ENCODE measurements at regions not wholly inside any gene's neighbourhood (a gene's known extent, or its start where the extent isn't known, plus 50 kb on each side); places are given as distances from the start of the nearest gene placed in this dataset.
A peak's percentile ranks its signal among the peaks of the same experiment; 100 is the strongest.
"Not testable (repeated sequence)": the region's sequence is repeated elsewhere in the genome, so short reads cannot be mapped to it uniquely, and the experiment has no call there.

- FAIRE-seq; DNase-seq (ENCODE audit: insufficient read length): not testable (repeated sequence)
Measured at GRCh38 chr4:27075603-27076002, 215.0 kb downstream of the STIM2 start.

- FAIRE-seq (no peak), DNase-seq (ENCODE audit: insufficient read length) (no peak)
- TF ChIP-seq TAF1 (IDR thresholded peaks at IDR 0.05; ENCODE audit: borderline replicate concordance, low read depth, low read length) (no peak), POLR2A (IDR thresholded peaks at IDR 0.05; ENCODE audit: low read depth, low read length) (no peak), POLR2AphosphoS5 (IDR thresholded peaks at IDR 0.05; ENCODE audit: low read depth, low read length) (no peak)
Measured at GRCh38 chr4:27078934-27079455, 218.4 kb downstream of the STIM2 start.

DNA sequence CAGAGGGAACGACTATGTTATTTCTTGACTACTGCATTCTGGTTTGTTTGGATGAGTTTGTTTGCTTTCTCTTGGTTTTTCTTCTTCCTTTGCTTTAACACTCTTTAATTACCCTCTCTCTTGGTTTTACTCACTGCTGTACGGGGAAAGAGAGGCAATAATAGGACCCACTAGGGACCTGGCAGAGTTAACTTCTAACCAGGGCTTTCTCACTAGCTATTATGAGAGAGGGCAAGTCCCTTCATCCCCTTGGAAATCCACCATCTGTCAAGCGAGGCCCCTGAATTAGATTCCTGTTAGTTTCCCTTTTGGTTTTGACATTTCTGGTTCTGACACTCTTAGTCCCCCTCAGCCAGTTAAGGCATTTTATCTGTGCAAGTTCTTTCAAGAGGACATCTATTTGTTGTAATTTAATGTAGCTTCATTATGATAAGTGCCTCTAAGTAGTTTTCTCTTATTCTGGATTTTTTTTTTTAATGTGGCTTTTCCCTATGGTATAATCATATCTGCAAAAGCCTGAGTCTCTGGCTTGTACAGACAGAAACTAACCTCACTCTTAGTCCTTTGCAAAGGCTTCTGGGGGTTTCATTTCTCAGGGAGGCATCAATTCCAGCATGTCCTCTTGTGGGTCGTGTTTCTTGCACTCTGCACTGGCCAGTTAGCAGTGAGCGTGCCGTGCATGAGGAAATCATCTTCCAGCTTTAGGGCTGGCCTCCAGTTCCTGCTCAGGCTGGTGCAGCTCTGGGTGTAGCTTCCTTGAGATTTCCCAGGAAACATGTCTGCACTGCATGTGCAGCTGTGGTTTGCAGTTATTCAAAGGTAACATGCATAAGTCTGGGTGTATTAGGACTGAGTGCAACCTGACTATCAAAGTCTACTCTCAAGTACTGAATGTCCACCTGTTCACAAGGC, 221.3 kb downstream of the STIM2 start:
- FAIRE-seq (no peak), DNase-seq (ENCODE audit: insufficient read length) (no peak)
- TF ChIP-seq TAF1 (IDR thresholded peaks at IDR 0.05; ENCODE audit: borderline replicate concordance, low read depth, low read length), result no peak
- TF ChIP-seq POLR2A (IDR thresholded peaks at IDR 0.05; ENCODE audit: low read depth, low read length), result no peak
- no peak for TF ChIP-seq POLR2AphosphoS5 (IDR thresholded peaks at IDR 0.05; ENCODE audit: low read depth, low read length)

GRCh38 chr4:27082776-27083175, 222.1 kb downstream of the STIM2 start:
- no peak for FAIRE-seq
- TF ChIP-seq POLR2AphosphoS5 (IDR thresholded peaks at IDR 0.05; ENCODE audit: low read depth, low read length) (no peak), POLR2A (IDR thresholded peaks at IDR 0.05; ENCODE audit: low read depth, low read length) (no peak), TAF1 (IDR thresholded peaks at IDR 0.05; ENCODE audit: borderline replicate concordance, low read depth, low read length) (no peak)
- DNase-seq (ENCODE audit: insufficient read length), result no peak

DNA sequence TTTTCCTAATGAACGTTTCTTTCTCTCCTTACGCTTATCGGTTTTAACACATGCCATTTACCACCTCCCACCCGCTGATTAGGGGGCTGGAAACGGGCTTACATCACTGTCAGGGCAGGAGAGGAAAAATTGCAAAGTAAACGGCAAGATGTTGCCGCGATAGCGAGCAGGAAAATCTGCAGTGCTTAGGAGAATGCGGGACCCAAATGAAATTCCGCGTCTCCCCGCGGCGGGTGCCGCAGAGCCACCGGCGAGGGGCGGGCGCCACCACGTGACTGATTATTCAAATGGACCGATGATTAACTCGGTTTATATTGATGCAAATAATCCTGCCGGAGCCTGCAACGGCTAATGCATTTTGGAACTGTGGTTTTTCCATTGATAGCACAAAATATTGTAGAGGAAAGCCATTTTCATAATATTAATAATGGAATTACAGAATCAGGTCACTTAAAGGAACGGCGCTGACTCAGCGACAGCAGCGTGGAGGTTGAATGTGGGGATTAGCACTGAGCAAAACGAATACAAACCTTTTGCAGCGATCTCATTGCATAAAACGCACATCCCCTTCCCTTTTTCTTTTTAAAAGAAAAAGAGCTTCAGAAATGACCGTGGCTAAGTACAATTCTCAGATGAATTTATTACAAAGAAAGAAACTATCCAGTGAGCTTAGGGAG, 224.2 kb downstream of the STIM2 start:
- no peak for DNase-seq (ENCODE audit: insufficient read length)

DNA sequence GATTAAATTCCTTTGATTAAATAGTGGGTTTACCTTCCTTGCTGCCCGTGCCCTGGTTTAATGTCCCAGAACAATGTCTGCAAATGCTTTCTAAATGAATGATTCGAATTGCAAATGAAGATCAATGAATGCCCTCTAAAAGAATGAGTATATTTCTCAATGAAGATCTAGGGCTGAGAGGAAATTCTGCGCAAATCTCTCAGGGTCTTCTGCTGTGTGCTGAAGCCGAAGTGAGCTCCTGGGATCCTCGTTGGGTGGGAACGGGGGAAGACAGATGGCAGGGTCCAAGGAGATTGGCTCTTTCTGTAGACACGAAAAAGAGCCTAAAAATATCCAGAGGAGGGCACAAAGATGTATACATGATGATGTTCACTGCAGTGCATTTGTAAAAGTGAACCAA, 224.8 kb downstream of the STIM2 start:
- no peak for TF ChIP-seq POLR2AphosphoS5 (IDR thresholded peaks at IDR 0.05; ENCODE audit: low read depth, low read length)
- no peak for TF ChIP-seq POLR2A (IDR thresholded peaks at IDR 0.05; ENCODE audit: low read depth, low read length)
- no peak for TF ChIP-seq TAF1 (IDR thresholded peaks at IDR 0.05; ENCODE audit: borderline replicate concordance, low read depth, low read length)
- FAIRE-seq (no peak), DNase-seq (ENCODE audit: insufficient read length) (no peak)

More for the DNA sequence above, 224.2 kb downstream of the STIM2 start:
- no peak for FAIRE-seq
- TF ChIP-seq POLR2A (IDR thresholded peaks at IDR 0.05; ENCODE audit: low read depth, low read length) (no peak), TAF1 (IDR thresholded peaks at IDR 0.05; ENCODE audit: borderline replicate concordance, low read depth, low read length) (no peak), POLR2AphosphoS5 (IDR thresholded peaks at IDR 0.05; ENCODE audit: low read depth, low read length) (no peak)

- TF ChIP-seq POLR2A (IDR thresholded peaks at IDR 0.05; ENCODE audit: low read depth, low read length) (no peak), TAF1 (IDR thresholded peaks at IDR 0.05; ENCODE audit: borderline replicate concordance, low read depth, low read length) (no peak), POLR2AphosphoS5 (IDR thresholded peaks at IDR 0.05; ENCODE audit: low read depth, low read length) (no peak)
- FAIRE-seq (no peak), DNase-seq (ENCODE audit: insufficient read length) (no peak)
Measured at GRCh38 chr4:27087306-27088045, 226.8 kb downstream of the STIM2 start.

DNA sequence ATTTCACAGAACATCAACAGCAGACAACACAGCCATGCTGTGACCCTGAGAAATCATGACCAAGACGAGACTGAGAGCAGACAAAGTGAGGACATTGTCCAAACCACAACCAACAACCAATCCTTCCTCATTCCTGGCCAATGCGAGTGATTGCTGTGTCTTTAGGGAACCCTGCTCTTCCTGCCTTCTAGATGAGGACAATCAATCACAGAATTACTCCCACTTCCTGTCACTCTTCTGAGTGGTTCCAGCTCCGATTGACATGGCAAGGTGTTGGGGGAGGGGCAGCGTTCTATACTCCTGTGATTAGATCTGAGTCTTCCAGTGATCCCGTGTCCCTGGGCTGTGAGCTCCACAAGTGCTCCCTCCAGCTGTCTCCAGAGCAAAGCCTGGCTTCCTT, 227.8 kb downstream of the STIM2 start:
- DNase-seq (ENCODE audit: insufficient read length), result no peak
- TF ChIP-seq POLR2A (IDR thresholded peaks at IDR 0.05; ENCODE audit: low read depth, low read length) (no peak), TAF1 (IDR thresholded peaks at IDR 0.05; ENCODE audit: borderline replicate concordance, low read depth, low read length) (no peak), POLR2AphosphoS5 (IDR thresholded peaks at IDR 0.05; ENCODE audit: low read depth, low read length) (no peak)
- FAIRE-seq, result no peak

- TF ChIP-seq POLR2AphosphoS5 (IDR thresholded peaks at IDR 0.05; ENCODE audit: low read depth, low read length) (no peak), TAF1 (IDR thresholded peaks at IDR 0.05; ENCODE audit: borderline replicate concordance, low read depth, low read length) (no peak), POLR2A (IDR thresholded peaks at IDR 0.05; ENCODE audit: low read depth, low read length) (no peak)
- FAIRE-seq, result no peak
- DNase-seq (ENCODE audit: insufficient read length), result no peak
Measured at GRCh38 chr4:27089186-27089585, 228.5 kb downstream of the STIM2 start.

DNA sequence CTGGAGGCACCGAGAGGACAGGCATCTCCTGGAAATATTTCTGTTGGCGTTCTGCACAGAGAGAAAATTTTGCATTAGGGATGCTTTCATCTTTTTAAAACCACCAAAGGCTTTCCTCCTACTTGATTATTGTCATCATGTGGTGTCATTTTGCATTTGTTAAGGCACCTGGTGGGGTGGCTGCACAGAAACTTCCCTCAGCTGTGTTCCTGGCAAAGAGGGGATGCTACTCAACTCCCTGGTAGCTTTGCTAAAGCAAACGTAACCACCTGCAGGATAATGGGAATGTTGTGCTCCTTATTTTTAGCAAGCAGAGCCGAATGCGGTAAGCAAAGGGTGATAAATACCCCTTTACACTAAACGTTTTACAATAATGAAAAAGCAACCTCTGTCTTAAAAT, 229.8 kb downstream of the STIM2 start:
- no peak for TF ChIP-seq POLR2AphosphoS5 (IDR thresholded peaks at IDR 0.05; ENCODE audit: low read depth, low read length)
- no peak for TF ChIP-seq POLR2A (IDR thresholded peaks at IDR 0.05; ENCODE audit: low read depth, low read length)
- DNase-seq (ENCODE audit: insufficient read length) (no peak), FAIRE-seq (no peak)

DNA sequence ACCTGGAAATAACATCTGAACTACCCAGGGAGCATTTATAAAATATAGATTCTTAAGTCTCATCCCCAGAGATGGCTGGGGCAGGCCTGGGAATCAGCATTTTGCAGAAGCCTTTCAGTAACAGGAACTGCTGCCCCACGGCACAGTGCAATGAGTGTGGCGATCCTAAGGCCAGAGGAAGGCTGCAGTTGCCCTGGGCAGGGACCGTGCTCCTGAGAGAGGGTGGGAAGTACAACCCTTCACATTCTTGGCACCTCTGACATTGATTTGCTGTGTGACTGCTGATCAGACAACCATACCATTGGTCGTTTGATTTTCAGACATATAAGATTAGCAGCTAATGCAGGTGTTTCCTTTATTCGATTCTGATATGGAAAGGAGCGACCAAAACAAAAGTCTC, 233.6 kb downstream of the STIM2 start:
- FAIRE-seq, result peak; percentile 76
- DNase-seq (ENCODE audit: insufficient read length), result no peak
- TF ChIP-seq TAF1 (IDR thresholded peaks at IDR 0.05; ENCODE audit: borderline replicate concordance, low read depth, low read length), result no peak
- TF ChIP-seq POLR2A (IDR thresholded peaks at IDR 0.05; ENCODE audit: low read depth, low read length), result no peak
- no peak for TF ChIP-seq POLR2AphosphoS5 (IDR thresholded peaks at IDR 0.05; ENCODE audit: low read depth, low read length)
